ENCODE measurements at regions not wholly inside any gene's neighbourhood (a gene's known extent, or its start where the extent isn't known, plus 50 kb on each side); places are given as distances from the start of the nearest gene placed in this dataset.

DNA sequence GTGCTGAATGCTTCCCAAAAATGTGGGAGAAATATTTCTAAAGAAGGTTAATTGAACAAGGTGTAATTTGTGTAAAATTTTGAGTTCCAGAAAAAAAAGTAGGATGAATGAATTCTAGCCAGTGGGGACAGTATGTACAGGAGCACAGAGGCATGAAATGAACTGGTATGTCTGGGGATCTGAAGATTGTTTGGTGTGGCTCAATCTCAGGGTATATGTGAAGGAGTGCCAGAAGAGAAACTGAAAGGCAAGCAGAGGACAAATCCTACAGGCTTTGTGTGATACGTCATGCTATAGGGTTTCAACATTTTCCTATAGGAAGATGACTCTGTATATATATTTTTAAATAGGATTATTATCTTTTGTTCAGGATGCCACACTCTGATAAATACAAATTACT, 126.9 kb downstream of the FAM181B start:
- Histone ChIP-seq H3K27me3 (no peaks in the 10 kb centered on the region), H3K4me3 (no peak overlapping the region), H3K27ac (no peak overlapping the region), H3K36me3 (no peaks in the 10 kb centered on the region), H3K9me3 (no peaks in the 10 kb centered on the region), H3K4me1 (no peaks in the 10 kb centered on the region)
- DNase-seq: no peak
- intact Hi-C loops (cut with DNase I; ENCODE audit: low total_unique reads): no loop called here
- TF ChIP-seq, protein P1, sequence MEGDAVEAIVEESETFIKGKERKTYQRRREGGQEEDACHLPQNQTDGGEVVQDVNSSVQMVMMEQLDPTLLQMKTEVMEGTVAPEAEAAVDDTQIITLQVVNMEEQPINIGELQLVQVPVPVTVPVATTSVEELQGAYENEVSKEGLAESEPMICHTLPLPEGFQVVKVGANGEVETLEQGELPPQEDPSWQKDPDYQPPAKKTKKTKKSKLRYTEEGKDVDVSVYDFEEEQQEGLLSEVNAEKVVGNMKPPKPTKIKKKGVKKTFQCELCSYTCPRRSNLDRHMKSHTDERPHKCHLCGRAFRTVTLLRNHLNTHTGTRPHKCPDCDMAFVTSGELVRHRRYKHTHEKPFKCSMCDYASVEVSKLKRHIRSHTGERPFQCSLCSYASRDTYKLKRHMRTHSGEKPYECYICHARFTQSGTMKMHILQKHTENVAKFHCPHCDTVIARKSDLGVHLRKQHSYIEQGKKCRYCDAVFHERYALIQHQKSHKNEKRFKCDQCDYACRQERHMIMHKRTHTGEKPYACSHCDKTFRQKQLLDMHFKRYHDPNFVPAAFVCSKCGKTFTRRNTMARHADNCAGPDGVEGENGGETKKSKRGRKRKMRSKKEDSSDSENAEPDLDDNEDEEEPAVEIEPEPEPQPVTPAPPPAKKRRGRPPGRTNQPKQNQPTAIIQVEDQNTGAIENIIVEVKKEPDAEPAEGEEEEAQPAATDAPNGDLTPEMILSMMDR (IDR thresholded peaks at IDR 0.05): no peak

DNA sequence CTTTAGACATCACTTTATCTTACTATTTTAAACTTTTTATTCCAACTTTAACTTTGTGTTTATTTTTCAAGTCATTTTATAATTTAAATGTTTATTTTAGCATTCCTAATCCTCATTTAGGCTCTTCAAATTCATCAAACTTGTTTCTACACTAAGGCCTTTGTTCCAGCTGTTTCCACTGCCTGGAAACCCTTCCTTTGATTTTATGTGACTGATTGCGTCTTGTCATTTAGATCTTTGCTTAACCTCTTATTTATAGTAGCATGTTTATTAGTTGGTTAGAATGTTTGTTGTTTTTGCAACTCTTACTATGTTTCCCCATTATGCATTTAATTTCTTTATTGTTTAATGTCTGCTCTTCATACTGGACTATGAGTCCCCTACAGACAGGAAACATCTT, 132.0 kb downstream of the FAM181B start:
- no peak overlapping the region for H3K27ac ChIP-seq
- TF ChIP-seq, protein P1 (IDR thresholded peaks at IDR 0.05): no peak
- no peaks in the 10 kb centered on the region for H3K36me3 ChIP-seq
- no peak for DNase-seq
- H3K4me1 ChIP-seq: no peaks in the 10 kb centered on the region
- H3K4me3 ChIP-seq: no peak overlapping the region
- no peaks in the 10 kb centered on the region for H3K9me3 ChIP-seq
- intact Hi-C loops (cut with DNase I; ENCODE audit: low total_unique reads): no loop called here
- no peaks in the 10 kb centered on the region for H3K27me3 ChIP-seq

DNA sequence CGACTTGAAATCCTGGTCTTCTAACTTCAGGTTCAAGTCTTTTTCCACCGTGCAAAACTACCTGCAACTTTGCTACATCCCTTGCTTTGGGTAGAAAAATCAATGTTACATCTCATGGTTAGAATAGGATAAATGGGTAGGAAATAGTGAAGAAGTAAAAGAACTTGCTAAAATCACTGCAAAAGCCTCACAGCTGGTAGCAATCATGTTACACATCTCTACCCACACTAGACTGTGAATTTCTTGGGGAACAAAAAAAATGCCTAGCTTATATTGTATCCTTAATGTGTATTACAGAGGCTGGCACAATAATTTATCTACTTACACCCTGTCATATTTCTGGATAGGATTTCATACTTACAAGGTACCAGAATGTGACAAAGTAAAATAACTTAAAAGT, 133.8 kb downstream of the FAM181B start:
- no peak overlapping the region for H3K27ac ChIP-seq
- TF ChIP-seq, protein P1 (IDR thresholded peaks at IDR 0.05): no peak
- DNase-seq: no peak
- H3K4me1 ChIP-seq: no peaks in the 10 kb centered on the region
- no peak overlapping the region for H3K4me3 ChIP-seq
- no peaks in the 10 kb centered on the region for H3K36me3 ChIP-seq
- intact Hi-C loops (cut with DNase I; ENCODE audit: low total_unique reads): no loop called here
- H3K27me3 ChIP-seq: no peaks in the 10 kb centered on the region
- no peaks in the 10 kb centered on the region for H3K9me3 ChIP-seq

DNA sequence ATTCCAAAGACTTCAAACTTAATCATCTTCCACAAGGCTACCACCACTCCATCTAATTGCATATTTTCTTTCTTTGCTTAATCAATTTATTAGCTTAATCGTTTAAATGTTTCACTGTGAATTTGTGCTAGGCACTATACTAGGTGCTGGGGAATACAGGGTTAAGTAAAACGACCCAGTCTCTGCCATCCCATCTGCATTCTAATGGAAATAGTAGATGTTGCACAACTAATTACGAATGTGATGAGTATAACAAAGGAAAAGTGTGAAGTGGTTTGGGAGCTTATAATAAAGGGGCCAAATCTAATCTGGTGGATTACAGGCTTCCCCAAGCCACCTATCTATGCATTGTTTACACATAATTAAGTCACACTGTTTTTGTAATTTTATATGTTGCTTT, 147.1 kb downstream of the FAM181B start:
- intact Hi-C loops (cut with DNase I; ENCODE audit: low total_unique reads): no loop called here
- TF ChIP-seq, protein P1 (IDR thresholded peaks at IDR 0.05): no peak
- Histone ChIP-seq H3K27ac (no peak overlapping the region), H3K9me3 (no peaks in the 10 kb centered on the region), H3K36me3 (no peaks in the 10 kb centered on the region), H3K4me1 (no peaks in the 10 kb centered on the region), H3K4me3 (no peak overlapping the region), H3K27me3 (no peaks in the 10 kb centered on the region)
- DNase-seq: no peak

DNA sequence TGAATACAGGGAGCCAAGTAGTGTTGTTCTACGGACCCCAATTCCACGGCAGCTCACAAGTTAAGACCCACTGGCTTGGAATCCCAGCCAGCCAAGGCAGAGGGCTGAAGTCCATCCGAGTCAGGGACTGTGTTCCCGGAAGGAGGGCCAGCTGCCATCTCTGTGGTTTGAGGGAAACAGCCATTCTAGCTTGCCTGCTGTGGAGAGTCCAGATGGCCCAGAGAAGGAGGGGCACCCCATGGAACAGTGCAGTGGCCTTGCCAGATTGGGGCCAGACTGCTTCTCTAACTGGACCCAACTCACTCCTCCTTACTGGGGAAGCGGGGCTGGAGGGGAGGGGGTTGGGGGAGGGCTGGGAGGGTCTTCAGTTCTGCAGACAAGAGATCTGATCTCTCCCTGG, 156.4 kb downstream of the FAM181B start:
- Histone ChIP-seq H3K36me3 (no peaks in the 10 kb centered on the region), H3K4me1 (no peaks in the 10 kb centered on the region), H3K4me3 (no peak overlapping the region), H3K27me3 (no peaks in the 10 kb centered on the region), H3K27ac (no peak overlapping the region), H3K9me3 (no peaks in the 10 kb centered on the region)
- TF ChIP-seq, protein P1 (IDR thresholded peaks at IDR 0.05): no peak
- DNase-seq: no peak
- intact Hi-C loops (cut with DNase I; ENCODE audit: low total_unique reads): no loop called here

DNA sequence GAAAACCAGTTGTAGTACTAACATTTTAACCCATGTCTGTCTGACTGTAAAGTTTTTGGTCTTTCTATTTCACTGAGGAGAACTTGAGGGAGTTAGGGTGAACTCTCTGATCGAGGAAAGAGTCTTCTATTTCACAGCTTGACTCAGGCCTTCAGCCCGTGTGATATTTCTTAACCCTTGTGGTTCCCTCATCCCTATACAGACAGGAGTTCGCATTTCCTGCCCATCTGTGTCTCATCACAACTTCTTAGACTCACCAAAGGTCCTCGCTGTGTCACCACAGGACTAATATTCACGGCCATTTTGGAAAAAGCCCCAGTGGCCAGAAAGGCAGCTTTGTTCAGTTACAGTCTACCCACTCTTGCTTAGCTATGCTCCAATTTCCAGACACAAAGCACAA, 172.8 kb downstream of the FAM181B start:
- Histone ChIP-seq H3K27ac (no peak overlapping the region), H3K36me3 (no peaks in the 10 kb centered on the region), H3K4me1 (no peaks in the 10 kb centered on the region), H3K27me3 (no peaks in the 10 kb centered on the region), H3K4me3 (no peak overlapping the region), H3K9me3 (no peaks in the 10 kb centered on the region)
- TF ChIP-seq, protein P1 (IDR thresholded peaks at IDR 0.05): no peak
- DNase-seq: no peak
- intact Hi-C loops (cut with DNase I; ENCODE audit: low total_unique reads): no loop called here

Data from tibial artery (tissue), 4 donors.